ENCODE measurements at regions not wholly inside any gene's neighbourhood (a gene's known extent, or its start where the extent isn't known, plus 50 kb on each side); places are given as distances from the start of the nearest gene placed in this dataset.
"Not testable (repeated sequence)": the region's sequence is repeated elsewhere in the genome, so short reads cannot be mapped to it uniquely, and the experiment has no call there.

DNA sequence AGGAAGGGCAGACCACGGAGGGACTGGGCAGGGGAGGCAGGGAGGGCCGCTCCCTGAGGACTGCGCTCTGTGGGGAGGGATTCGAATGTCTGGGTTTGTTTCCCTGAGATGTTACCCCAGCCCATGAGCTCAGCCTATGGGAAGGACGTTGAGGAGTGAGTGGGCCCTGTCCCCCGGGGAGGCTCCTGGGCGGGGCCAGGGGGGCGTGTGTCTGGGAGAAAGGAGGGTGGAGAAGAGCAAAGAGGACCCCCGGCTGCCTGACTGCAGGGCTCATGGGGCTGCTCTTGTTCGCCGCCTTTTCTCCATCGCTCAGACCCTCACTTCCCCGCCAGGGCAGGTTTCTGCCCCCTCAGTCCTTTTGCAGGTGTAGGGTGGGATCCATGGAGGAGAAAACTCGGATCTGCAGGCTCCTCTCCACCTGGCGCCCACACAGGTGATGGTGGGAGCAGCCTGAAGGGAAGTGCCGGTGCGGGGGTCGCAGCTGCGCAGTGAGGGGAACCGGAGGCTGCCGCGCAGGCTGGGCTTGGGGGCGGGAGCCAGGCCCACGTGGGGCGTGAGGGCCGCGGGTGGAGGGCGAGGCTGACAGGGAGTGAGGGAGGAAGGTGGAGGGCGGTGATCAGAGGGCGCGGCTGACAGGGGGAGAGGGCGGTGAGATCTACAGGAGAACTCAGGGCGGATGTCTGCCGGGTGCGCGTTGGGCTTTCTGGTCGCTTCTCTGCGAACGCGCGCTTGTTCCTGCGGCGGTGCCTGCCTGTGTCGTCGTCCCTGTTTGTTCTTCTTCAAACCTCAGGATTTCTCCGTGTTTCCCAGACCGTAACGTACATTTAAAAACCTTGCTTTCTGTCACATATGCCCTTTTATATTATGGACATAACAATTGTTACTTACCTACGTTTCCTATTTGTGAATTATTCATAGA, 198.2 kb upstream of the NPAP1 start:
- not testable (repeated sequence) for DNase-seq (ENCODE audit: low read depth); H3K4me3 ChIP-seq (ENCODE audit: low read depth, low read length)

DNA sequence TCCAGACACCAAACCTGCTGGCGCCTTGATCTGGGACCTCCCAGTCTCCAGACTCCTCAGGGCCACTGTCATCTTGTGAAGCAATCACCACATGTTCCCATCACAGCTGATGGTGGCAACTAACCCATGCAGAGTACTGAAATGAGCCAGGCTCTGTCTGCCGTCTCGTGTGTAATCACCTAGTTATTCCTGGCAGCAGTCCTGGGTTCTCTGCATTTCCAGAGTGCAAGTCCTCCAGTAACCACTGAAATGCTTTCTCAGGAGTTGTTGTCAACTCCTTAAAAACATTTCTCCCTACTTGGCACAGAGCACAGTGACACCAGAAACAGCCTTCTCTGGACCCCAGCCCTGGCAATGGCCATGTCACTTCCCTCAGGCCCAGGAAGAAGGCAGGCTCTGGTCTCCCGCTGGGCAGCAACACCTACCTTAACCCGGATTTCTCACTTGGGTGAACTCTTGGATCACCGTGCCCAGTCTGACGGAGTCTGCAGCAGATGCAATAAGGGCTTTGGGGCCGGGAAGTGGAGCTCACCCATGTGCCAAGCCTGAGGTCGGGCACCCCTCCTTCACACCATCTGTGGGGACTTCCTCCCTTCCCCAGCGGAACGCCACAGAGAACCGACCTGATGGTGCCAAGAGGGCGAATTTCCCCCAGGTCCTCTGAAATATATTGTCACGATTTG, 189.5 kb upstream of the NPAP1 start:
- DNase-seq (ENCODE audit: low read depth); H3K4me3 ChIP-seq (ENCODE audit: low read depth, low read length): not testable (repeated sequence)

DNA sequence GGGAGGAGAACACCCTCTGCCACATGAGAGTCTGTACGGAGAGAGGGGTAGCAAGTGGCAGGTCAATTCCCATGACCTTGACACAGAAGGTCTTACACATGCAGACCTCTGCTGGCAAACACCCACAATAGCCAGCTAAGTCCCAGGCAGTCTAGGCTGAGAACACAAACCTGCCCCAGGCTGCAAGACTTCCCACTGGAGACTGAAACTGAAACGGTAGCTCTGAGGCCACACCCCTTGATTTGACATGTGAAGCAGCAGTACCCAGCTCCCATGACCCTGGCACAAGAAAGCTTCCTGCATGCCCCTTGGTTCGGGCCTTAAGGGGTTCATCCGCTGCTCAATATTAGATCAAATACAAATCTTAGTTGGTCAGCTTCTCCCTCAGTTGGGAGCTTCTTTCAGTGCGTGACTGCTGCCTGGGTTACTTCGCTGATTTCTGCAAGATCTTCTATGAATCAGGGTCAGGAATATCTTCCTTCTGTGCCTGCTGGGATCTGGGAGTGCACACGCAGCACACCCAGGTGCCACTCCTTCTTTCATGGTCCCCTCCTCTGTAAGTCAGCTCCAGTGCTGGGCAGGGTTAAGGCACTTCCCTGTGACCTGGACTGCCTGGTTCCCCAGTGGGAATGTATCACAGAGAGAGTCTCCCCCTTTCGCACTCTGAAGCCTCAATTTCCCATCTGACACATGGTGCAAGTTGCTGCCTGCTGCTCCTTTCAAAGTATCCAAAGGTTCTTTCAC, 187.2 kb upstream of the NPAP1 start:
- not testable (repeated sequence) for DNase-seq (ENCODE audit: low read depth); H3K4me3 ChIP-seq (ENCODE audit: low read depth, low read length)

DNA sequence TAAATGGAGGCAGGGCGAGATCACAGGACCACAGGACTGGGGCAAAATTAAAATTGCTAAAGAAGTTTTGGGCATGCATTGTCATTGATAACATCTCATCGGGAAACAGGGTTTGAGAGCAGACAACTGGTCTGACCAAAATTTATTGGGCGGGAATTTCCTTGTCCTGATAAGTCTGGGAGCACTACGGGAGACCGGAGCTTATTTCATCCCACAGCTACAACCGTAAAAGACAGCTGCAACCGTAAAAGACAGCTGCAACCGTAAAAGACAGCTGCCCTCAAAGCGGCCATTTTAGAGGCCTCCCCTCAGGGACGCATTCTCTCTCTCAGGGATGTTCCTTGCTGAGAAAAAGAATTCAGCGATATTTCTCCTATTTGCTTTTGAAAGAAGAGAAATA, 170.4 kb upstream of the NPAP1 start:
- not testable (repeated sequence) for DNase-seq (ENCODE audit: low read depth); H3K4me3 ChIP-seq (ENCODE audit: low read depth, low read length)

DNA sequence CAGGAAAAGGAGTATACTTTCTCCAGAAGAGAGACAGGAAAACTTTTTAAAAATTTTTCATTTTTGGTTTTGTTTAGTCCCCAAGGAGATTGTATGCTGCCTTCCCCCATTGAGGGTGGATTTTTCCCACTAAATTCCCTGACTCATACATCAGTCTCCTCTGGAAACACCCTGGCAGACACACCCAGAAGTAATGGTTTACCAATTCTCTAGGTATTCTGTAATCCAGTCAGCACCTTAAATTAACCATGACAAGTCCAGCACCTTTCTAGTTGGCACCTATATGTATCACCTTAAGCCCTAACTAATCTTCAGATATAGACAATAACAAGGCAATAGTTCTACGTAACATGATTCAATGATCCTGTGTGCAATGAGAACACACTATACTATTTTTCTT, 165.9 kb upstream of the NPAP1 start:
- not testable (repeated sequence) for DNase-seq (ENCODE audit: low read depth); H3K4me3 ChIP-seq (ENCODE audit: low read depth, low read length)

DNA sequence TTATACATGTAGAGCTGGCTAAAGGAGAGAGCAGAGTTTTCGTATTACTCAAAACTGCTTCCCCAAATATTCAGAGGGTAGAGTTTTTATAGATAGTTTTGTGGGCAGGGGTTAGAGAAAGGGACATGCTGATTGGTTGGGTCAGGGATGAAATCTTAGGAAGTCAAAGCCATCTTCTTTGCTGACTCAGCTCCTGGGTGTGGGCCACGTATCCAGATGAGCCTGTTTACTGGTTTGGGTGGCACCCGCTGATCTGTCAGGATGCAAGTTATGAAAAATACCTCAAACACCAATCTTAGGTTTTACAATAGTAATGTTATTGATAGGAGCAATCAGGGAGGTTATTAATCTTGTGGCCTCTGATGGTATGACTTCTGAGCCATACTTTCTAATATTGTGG, 164.0 kb upstream of the NPAP1 start:
- not testable (repeated sequence) for DNase-seq (ENCODE audit: low read depth); H3K4me3 ChIP-seq (ENCODE audit: low read depth, low read length)

DNA sequence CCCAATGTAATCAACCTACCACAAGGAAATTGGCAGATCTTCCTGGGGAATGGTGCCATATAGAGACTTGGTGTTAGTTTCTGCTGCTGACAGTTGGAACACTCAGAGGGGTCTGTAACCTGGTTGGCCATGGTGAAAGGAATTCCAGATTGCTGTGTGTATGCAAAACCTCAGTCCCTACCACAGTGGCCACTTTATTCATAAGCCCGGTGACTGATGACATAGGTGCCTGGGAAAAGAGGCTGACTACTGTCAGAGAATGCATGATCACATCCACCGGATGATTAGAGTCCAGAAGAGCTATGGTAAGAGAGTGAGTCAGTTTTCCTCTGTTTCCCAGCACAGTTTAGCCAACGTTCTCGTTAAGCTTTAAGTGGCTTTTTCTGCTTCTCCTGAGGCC, 156.8 kb upstream of the NPAP1 start:
- not testable (repeated sequence) for DNase-seq (ENCODE audit: low read depth); H3K4me3 ChIP-seq (ENCODE audit: low read depth, low read length)

DNA sequence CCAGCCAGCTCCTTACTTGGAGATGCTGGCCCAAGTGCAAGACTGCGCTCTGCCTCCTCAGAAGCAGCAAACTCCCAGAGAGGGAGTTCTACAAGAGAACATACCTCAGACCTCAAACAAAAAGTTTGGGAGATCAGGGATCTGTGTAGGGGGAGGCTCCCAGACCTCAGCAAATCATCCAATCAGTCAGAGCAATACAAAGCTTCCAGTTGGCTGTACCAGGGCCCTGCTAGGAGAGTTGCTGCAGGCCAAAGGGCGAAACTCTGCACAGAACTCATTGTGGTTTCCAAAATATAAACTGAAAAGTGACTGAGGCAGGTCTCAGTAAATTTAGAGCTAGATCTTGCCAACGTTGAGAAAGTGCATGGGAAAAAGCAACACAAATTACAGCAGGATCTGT, 144.3 kb upstream of the NPAP1 start:
- not testable (repeated sequence) for DNase-seq (ENCODE audit: low read depth)

DNA sequence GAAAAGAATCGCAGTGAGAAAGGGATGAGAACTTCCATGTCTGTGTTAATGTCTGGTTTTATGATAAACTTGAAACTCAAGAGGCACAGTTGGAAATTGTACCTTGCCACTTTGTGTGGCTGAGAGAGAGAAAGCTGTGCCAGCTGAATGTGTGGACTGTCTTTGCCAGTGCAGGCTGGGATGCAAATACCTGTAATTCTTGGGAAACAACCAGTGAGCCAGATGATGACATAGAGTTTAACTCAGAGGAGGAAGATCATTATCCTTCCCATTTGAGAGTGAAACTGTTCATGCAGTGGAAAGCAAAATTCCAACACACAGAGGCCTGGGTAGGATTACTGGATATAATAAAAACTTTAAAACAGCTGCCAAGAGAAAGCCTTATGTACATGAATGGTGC, 141.5 kb upstream of the NPAP1 start:
- not testable (repeated sequence) for DNase-seq (ENCODE audit: low read depth); H3K4me3 ChIP-seq (ENCODE audit: low read depth, low read length)

More for the DNA sequence above, 144.3 kb upstream of the NPAP1 start:
- not testable (repeated sequence) for H3K4me3 ChIP-seq (ENCODE audit: low read depth, low read length)

DNA sequence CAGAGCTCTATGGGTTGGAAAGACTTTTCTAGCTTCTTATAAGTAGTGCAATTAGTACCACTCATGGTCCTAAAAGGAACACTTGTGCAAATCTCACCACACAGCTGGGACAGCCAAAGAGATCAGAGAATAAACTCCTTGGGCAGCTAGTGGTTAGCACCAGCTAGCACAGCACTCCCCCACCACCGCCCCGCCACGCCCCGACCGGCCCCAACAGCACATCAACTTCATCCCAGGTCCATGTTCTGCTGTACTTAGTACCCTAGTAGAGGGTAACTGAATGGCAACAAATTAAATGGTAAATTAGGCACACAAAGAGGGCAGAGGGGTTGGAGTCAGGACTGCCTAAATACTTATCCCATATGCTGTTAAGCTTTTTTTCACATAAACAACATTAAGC, 118.3 kb upstream of the NPAP1 start:
- not testable (repeated sequence) for DNase-seq (ENCODE audit: low read depth); H3K4me3 ChIP-seq (ENCODE audit: low read depth, low read length)

DNA sequence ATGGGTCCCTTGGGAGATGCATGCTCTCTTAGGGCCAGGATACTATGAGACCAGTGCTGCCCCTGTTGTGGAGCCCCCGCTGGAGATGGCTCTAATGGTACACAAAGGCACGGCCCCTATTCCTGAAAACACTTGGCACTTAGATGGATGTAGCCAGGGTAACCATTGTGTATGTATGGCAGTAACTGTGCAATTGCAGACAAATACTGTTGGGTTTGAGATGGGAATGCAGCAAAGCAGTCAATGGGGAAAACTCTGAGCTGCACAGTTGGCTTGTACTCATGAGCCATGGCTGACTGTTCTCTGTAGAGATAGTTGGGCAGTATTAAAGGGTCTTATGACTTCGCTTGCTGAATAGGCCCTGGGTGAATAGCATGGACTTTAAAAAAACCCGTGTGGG, 67.9 kb upstream of the NPAP1 start:
- H3K4me3 ChIP-seq (ENCODE audit: low read depth, low read length), result no peak overlapping the region
- no peak for DNase-seq (ENCODE audit: low read depth)
- TF ChIP-seq POLR2A (IDR thresholded peaks at IDR 0.05; ENCODE audit: extremely low read depth, insufficient read length) (no peak), MYC (IDR thresholded peaks at IDR 0.05; ENCODE audit: low read depth, low read length) (no peak)
- TF ChIP-seq, protein P1, sequence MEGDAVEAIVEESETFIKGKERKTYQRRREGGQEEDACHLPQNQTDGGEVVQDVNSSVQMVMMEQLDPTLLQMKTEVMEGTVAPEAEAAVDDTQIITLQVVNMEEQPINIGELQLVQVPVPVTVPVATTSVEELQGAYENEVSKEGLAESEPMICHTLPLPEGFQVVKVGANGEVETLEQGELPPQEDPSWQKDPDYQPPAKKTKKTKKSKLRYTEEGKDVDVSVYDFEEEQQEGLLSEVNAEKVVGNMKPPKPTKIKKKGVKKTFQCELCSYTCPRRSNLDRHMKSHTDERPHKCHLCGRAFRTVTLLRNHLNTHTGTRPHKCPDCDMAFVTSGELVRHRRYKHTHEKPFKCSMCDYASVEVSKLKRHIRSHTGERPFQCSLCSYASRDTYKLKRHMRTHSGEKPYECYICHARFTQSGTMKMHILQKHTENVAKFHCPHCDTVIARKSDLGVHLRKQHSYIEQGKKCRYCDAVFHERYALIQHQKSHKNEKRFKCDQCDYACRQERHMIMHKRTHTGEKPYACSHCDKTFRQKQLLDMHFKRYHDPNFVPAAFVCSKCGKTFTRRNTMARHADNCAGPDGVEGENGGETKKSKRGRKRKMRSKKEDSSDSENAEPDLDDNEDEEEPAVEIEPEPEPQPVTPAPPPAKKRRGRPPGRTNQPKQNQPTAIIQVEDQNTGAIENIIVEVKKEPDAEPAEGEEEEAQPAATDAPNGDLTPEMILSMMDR (IDR thresholded peaks at IDR 0.05; ENCODE audit: low read depth, low read length), result no peak
- TF ChIP-seq, protein P2, sequence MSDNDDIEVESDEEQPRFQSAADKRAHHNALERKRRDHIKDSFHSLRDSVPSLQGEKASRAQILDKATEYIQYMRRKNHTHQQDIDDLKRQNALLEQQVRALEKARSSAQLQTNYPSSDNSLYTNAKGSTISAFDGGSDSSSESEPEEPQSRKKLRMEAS (IDR thresholded peaks at IDR 0.05; ENCODE audit: low read depth, low read length), result no peak

DNA sequence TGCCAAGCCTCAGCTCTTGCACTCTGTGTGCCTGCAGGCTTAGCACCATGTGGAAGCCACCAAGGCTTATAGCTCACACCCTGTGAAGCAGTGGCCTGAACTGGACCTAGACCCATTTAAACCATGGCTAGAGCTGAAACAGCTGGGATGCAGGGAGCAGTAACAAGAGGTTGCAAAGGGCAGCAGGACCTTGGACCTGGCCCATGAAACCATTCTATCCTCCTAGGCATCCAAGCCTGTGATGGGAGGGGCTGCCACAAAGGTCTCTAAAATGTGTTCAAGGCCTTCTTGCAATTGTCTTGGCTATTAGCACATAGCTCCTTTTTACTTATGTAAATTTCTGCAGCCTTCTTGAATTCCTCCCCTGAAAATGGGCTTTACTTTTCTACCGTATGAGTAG, 57.9 kb upstream of the NPAP1 start:
- no peak for DNase-seq (ENCODE audit: low read depth)
- TF ChIP-seq MYC (IDR thresholded peaks at IDR 0.05; ENCODE audit: low read depth, low read length), result no peak
- no peak for TF ChIP-seq POLR2A (IDR thresholded peaks at IDR 0.05; ENCODE audit: extremely low read depth, insufficient read length)
- H3K4me3 ChIP-seq (ENCODE audit: low read depth, low read length), result no peak overlapping the region
